Activated CD4-positive, alpha-beta T cell treated with anti-CD3 and anti-CD28 coated beads for 24 hours (primary cell): ENCODE measurements at regions not wholly inside any gene's neighbourhood (a gene's known extent, or its start where the extent isn't known, plus 50 kb on each side); places are given as distances from the start of the nearest gene placed in this dataset.

ENCODE experiments used
- DNase-seq, 2 donors: peaks; one replicate each; pipeline ENCODE4 v3.0.0-alpha.2; 2020; ENCODE audit warnings: low read depth in 2 of 2

- DNase-seq: no peak
Observed at GRCh38 chr11:81030186-81030585, 1589.4 kb upstream of the TENM4 start.

GRCh38 chr11:81026032-81026431, 1585.2 kb upstream of the TENM4 start:
- DNase-seq: no peak

- DNase-seq: no peak
Observed at GRCh38 chr11:81022057-81022456, 1581.2 kb upstream of the TENM4 start.

GRCh38 chr11:81010631-81011030, 1569.8 kb upstream of the TENM4 start:
- no peak for DNase-seq

- no peak for DNase-seq
Observed at GRCh38 chr11:81007046-81007445, 1566.2 kb upstream of the TENM4 start.

GRCh38 chr11:81005595-81005994, 1564.8 kb upstream of the TENM4 start:
- DNase-seq: no peak

- DNase-seq: no peak
Observed at GRCh38 chr11:81004576-81004975, 1563.7 kb upstream of the TENM4 start.

GRCh38 chr11:81002374-81002773, 1561.5 kb upstream of the TENM4 start:
- no peak for DNase-seq

GRCh38 chr11:81000735-81001134, 1559.9 kb upstream of the TENM4 start:
- DNase-seq: no peak

- DNase-seq: no peak
Observed at GRCh38 chr11:81000334-81000733, 1559.5 kb upstream of the TENM4 start.

- no peak for DNase-seq
Observed at GRCh38 chr11:80995523-80995922, 1554.7 kb upstream of the TENM4 start.

GRCh38 chr11:80993536-80993935, 1552.7 kb upstream of the TENM4 start:
- no peak for DNase-seq

GRCh38 chr11:80990885-80991284, 1550.1 kb upstream of the TENM4 start:
- no peak for DNase-seq

- DNase-seq: no peak
Observed at GRCh38 chr11:80987171-80987570, 1546.3 kb upstream of the TENM4 start.

- no peak for DNase-seq
Observed at GRCh38 chr11:80986421-80987074, 1545.7 kb upstream of the TENM4 start.

GRCh38 chr11:80980227-80980626, 1539.4 kb upstream of the TENM4 start:
- DNase-seq: no peak

- DNase-seq: no peak
Observed at GRCh38 chr11:80973786-80974185, 1533.0 kb upstream of the TENM4 start.

GRCh38 chr11:80970037-80970436, 1529.2 kb upstream of the TENM4 start:
- no peak for DNase-seq

- DNase-seq: no peak
Observed at GRCh38 chr11:80967649-80968048, 1526.8 kb upstream of the TENM4 start.

GRCh38 chr11:80960381-80961029, 1519.7 kb upstream of the TENM4 start:
- DNase-seq: no peak

GRCh38 chr11:80959751-80960150, 1518.9 kb upstream of the TENM4 start:
- no peak for DNase-seq

GRCh38 chr11:80958987-80959386, 1518.2 kb upstream of the TENM4 start:
- DNase-seq: no peak

GRCh38 chr11:80958361-80958760, 1517.5 kb upstream of the TENM4 start:
- no peak for DNase-seq

- DNase-seq: no peak
Observed at GRCh38 chr11:80955588-80955987, 1514.8 kb upstream of the TENM4 start.
